ENCODE measurements at regions not wholly inside any gene's neighbourhood (a gene's known extent, or its start where the extent isn't known, plus 50 kb on each side); places are given as distances from the start of the nearest gene placed in this dataset.

- H3K9ac ChIP-seq (ENCODE audit: low read length in 5 of 5), result no peak overlapping the region
- no peaks in the 10 kb centered on the region for H3K36me3 ChIP-seq (ENCODE audit: control insufficient read depth in 5 of 5, insufficient read depth in 5 of 5, low read length in 5 of 5)
- no peak overlapping the region for H3K27ac ChIP-seq (ENCODE audit: low read depth, low read length)
- H3K27me3 ChIP-seq (ENCODE audit: control insufficient read depth in 5 of 5, insufficient read depth in 4 of 5, low read length in 5 of 5), result peaks cover 3 to 18% (median 13%) of the 10 kb centered on the region in 5 donors
- H3K9me3 ChIP-seq (ENCODE audit: control insufficient read depth in 5 of 5, low read length in 5 of 5), result peaks cover 4 to 15% (median 9%) of the 10 kb centered on the region in 5 donors
- H3K4me1 ChIP-seq (ENCODE audit: control insufficient read depth in 5 of 5, insufficient read depth in 5 of 5, low read length in 5 of 5), result no peaks in the 10 kb centered on the region
- H3K4me3 ChIP-seq (ENCODE audit: low read depth in 1 of 5, low read length in 5 of 5), result no peak overlapping the region
Measured at GRCh38 chr12:111135293-111135832, 215.0 kb upstream of the MYL2 start.

GRCh38 chr12:111130336-111130735, 210.0 kb upstream of the MYL2 start:
- H3K9ac ChIP-seq (ENCODE audit: low read length in 5 of 5), result no peak overlapping the region
- H3K27me3 ChIP-seq (ENCODE audit: control insufficient read depth in 5 of 5, insufficient read depth in 4 of 5, low read length in 5 of 5), result peaks cover 0 to 3% (median 0%) of the 10 kb centered on the region in 5 donors
- peaks cover 0 to 7% (median 0%) of the 10 kb centered on the region in 5 donors for H3K4me1 ChIP-seq (ENCODE audit: control insufficient read depth in 5 of 5, insufficient read depth in 5 of 5, low read length in 5 of 5)
- H3K4me3 ChIP-seq (ENCODE audit: low read depth in 1 of 5, low read length in 5 of 5), result no peak overlapping the region
- no peaks in the 10 kb centered on the region for H3K36me3 ChIP-seq (ENCODE audit: control insufficient read depth in 5 of 5, insufficient read depth in 5 of 5, low read length in 5 of 5)
- H3K9me3 ChIP-seq (ENCODE audit: control insufficient read depth in 5 of 5, low read length in 5 of 5), result peaks cover under 1 to 11% (median 5%) of the 10 kb centered on the region in 5 donors
- H3K27ac ChIP-seq (ENCODE audit: low read depth, low read length), result no peak overlapping the region

- Histone ChIP-seq H3K9ac (ENCODE audit: low read length in 5 of 5) (no peak overlapping the region), H3K27me3 (ENCODE audit: control insufficient read depth in 5 of 5, insufficient read depth in 4 of 5, low read length in 5 of 5) (peaks cover 0 to 3% (median under 1%) of the 10 kb centered on the region in 5 donors), H3K36me3 (ENCODE audit: control insufficient read depth in 5 of 5, insufficient read depth in 5 of 5, low read length in 5 of 5) (no peaks in the 10 kb centered on the region), H3K4me1 (ENCODE audit: control insufficient read depth in 5 of 5, insufficient read depth in 5 of 5, low read length in 5 of 5) (peaks cover 0 to 7% (median 0%) of the 10 kb centered on the region in 5 donors), H3K4me3 (ENCODE audit: low read depth in 1 of 5, low read length in 5 of 5) (no peak overlapping the region), H3K9me3 (ENCODE audit: control insufficient read depth in 5 of 5, low read length in 5 of 5) (peaks cover 0 to 8% (median 4%) of the 10 kb centered on the region in 5 donors), H3K27ac (ENCODE audit: low read depth, low read length) (no peak overlapping the region)
Measured at GRCh38 chr12:111129149-111129767, 208.9 kb upstream of the MYL2 start.

- Histone ChIP-seq H3K4me1 (ENCODE audit: control insufficient read depth in 5 of 5, insufficient read depth in 5 of 5, low read length in 5 of 5) (peaks cover 0 to 7% (median 0%) of the 10 kb centered on the region in 5 donors), H3K27ac (ENCODE audit: low read depth, low read length) (no peak overlapping the region), H3K36me3 (ENCODE audit: control insufficient read depth in 5 of 5, insufficient read depth in 5 of 5, low read length in 5 of 5) (no peaks in the 10 kb centered on the region), H3K9me3 (ENCODE audit: control insufficient read depth in 5 of 5, low read length in 5 of 5) (peaks cover 0 to 2% (median 0%) of the 10 kb centered on the region in 5 donors), H3K9ac (ENCODE audit: low read length in 5 of 5) (no peak overlapping the region), H3K4me3 (ENCODE audit: low read depth in 1 of 5, low read length in 5 of 5) (no peak overlapping the region), H3K27me3 (ENCODE audit: control insufficient read depth in 5 of 5, insufficient read depth in 4 of 5, low read length in 5 of 5) (peaks cover 0 to 3% (median 2%) of the 10 kb centered on the region in 5 donors)
Measured at GRCh38 chr12:111126331-111126730, 206.0 kb upstream of the MYL2 start.

- Histone ChIP-seq H3K27ac (ENCODE audit: low read depth, low read length) (no peak overlapping the region), H3K4me3 (ENCODE audit: low read depth in 1 of 5, low read length in 5 of 5) (no peak overlapping the region), H3K27me3 (ENCODE audit: control insufficient read depth in 5 of 5, insufficient read depth in 4 of 5, low read length in 5 of 5) (peaks cover 0 to 6% (median 3%) of the 10 kb centered on the region in 5 donors), H3K4me1 (ENCODE audit: control insufficient read depth in 5 of 5, insufficient read depth in 5 of 5, low read length in 5 of 5) (no peaks in the 10 kb centered on the region), H3K36me3 (ENCODE audit: control insufficient read depth in 5 of 5, insufficient read depth in 5 of 5, low read length in 5 of 5) (no peaks in the 10 kb centered on the region), H3K9ac (ENCODE audit: low read length in 5 of 5) (no peak overlapping the region), H3K9me3 (ENCODE audit: control insufficient read depth in 5 of 5, low read length in 5 of 5) (peaks cover 0 to 2% (median 0%) of the 10 kb centered on the region in 5 donors)
Measured at GRCh38 chr12:111124183-111124582, 203.8 kb upstream of the MYL2 start.

- H3K9me3 ChIP-seq (ENCODE audit: control insufficient read depth in 5 of 5, low read length in 5 of 5), result peaks cover 0 to 2% (median 0%) of the 10 kb centered on the region in 5 donors
- H3K4me3 ChIP-seq (ENCODE audit: low read depth in 1 of 5, low read length in 5 of 5), result no peak overlapping the region
- no peaks in the 10 kb centered on the region for H3K36me3 ChIP-seq (ENCODE audit: control insufficient read depth in 5 of 5, insufficient read depth in 5 of 5, low read length in 5 of 5)
- no peaks in the 10 kb centered on the region for H3K4me1 ChIP-seq (ENCODE audit: control insufficient read depth in 5 of 5, insufficient read depth in 5 of 5, low read length in 5 of 5)
- H3K27ac ChIP-seq (ENCODE audit: low read depth, low read length), result no peak overlapping the region
- H3K27me3 ChIP-seq (ENCODE audit: control insufficient read depth in 5 of 5, insufficient read depth in 4 of 5, low read length in 5 of 5), result peaks cover 0 to 6% (median 3%) of the 10 kb centered on the region in 5 donors
- no peak overlapping the region for H3K9ac ChIP-seq (ENCODE audit: low read length in 5 of 5)
Measured at GRCh38 chr12:111123390-111123789, 203.0 kb upstream of the MYL2 start.

- Histone ChIP-seq H3K27me3 (ENCODE audit: control insufficient read depth in 5 of 5, insufficient read depth in 4 of 5, low read length in 5 of 5) (peaks cover 0 to 6% (median 3%) of the 10 kb centered on the region in 5 donors), H3K9me3 (ENCODE audit: control insufficient read depth in 5 of 5, low read length in 5 of 5) (peaks cover 0 to 2% (median 0%) of the 10 kb centered on the region in 5 donors), H3K4me1 (ENCODE audit: control insufficient read depth in 5 of 5, insufficient read depth in 5 of 5, low read length in 5 of 5) (no peaks in the 10 kb centered on the region), H3K27ac (ENCODE audit: low read depth, low read length) (no peak overlapping the region), H3K36me3 (ENCODE audit: control insufficient read depth in 5 of 5, insufficient read depth in 5 of 5, low read length in 5 of 5) (no peaks in the 10 kb centered on the region), H3K4me3 (ENCODE audit: low read depth in 1 of 5, low read length in 5 of 5) (no peak overlapping the region), H3K9ac (ENCODE audit: low read length in 5 of 5) (no peak overlapping the region)
Measured at GRCh38 chr12:111122458-111122878, 202.1 kb upstream of the MYL2 start.

GRCh38 chr12:111121840-111122239, 201.5 kb upstream of the MYL2 start:
- H3K27me3 ChIP-seq (ENCODE audit: control insufficient read depth in 5 of 5, insufficient read depth in 4 of 5, low read length in 5 of 5), result peaks cover 0 to 6% (median 3%) of the 10 kb centered on the region in 5 donors
- no peaks in the 10 kb centered on the region for H3K36me3 ChIP-seq (ENCODE audit: control insufficient read depth in 5 of 5, insufficient read depth in 5 of 5, low read length in 5 of 5)
- peaks cover 0 to 7% (median 0%) of the 10 kb centered on the region in 5 donors for H3K9me3 ChIP-seq (ENCODE audit: control insufficient read depth in 5 of 5, low read length in 5 of 5)
- no peaks in the 10 kb centered on the region for H3K4me1 ChIP-seq (ENCODE audit: control insufficient read depth in 5 of 5, insufficient read depth in 5 of 5, low read length in 5 of 5)
- H3K27ac ChIP-seq (ENCODE audit: low read depth, low read length), result no peak overlapping the region
- H3K4me3 ChIP-seq (ENCODE audit: low read depth in 1 of 5, low read length in 5 of 5), result no peak overlapping the region
- no peak overlapping the region for H3K9ac ChIP-seq (ENCODE audit: low read length in 5 of 5)

- Histone ChIP-seq H3K4me1 (ENCODE audit: control insufficient read depth in 5 of 5, insufficient read depth in 5 of 5, low read length in 5 of 5) (no peaks in the 10 kb centered on the region), H3K9me3 (ENCODE audit: control insufficient read depth in 5 of 5, low read length in 5 of 5) (peaks cover 0 to 6% (median 0%) of the 10 kb centered on the region in 5 donors), H3K9ac (ENCODE audit: low read length in 5 of 5) (no peak overlapping the region), H3K27ac (ENCODE audit: low read depth, low read length) (no peak overlapping the region), H3K27me3 (ENCODE audit: control insufficient read depth in 5 of 5, insufficient read depth in 4 of 5, low read length in 5 of 5) (peaks cover 0 to 6% (median 3%) of the 10 kb centered on the region in 5 donors), H3K4me3 (ENCODE audit: low read depth in 1 of 5, low read length in 5 of 5) (no peak overlapping the region), H3K36me3 (ENCODE audit: control insufficient read depth in 5 of 5, insufficient read depth in 5 of 5, low read length in 5 of 5) (no peaks in the 10 kb centered on the region)
Measured at GRCh38 chr12:111120578-111120977, 200.2 kb upstream of the MYL2 start.

GRCh38 chr12:111117017-111117416, 196.6 kb upstream of the MYL2 start:
- Histone ChIP-seq H3K36me3 (ENCODE audit: control insufficient read depth in 5 of 5, insufficient read depth in 5 of 5, low read length in 5 of 5) (no peaks in the 10 kb centered on the region), H3K9me3 (ENCODE audit: control insufficient read depth in 5 of 5, low read length in 5 of 5) (peaks cover 0 to 6% (median 0%) of the 10 kb centered on the region in 5 donors), H3K4me3 (ENCODE audit: low read depth in 1 of 5, low read length in 5 of 5) (no peak overlapping the region), H3K4me1 (ENCODE audit: control insufficient read depth in 5 of 5, insufficient read depth in 5 of 5, low read length in 5 of 5) (no peaks in the 10 kb centered on the region), H3K27ac (ENCODE audit: low read depth, low read length) (no peak overlapping the region), H3K9ac (ENCODE audit: low read length in 5 of 5) (no peak overlapping the region), H3K27me3 (ENCODE audit: control insufficient read depth in 5 of 5, insufficient read depth in 4 of 5, low read length in 5 of 5) (peaks cover 0 to 6% (median 2%) of the 10 kb centered on the region in 5 donors)

All from subcutaneous abdominal adipose tissue (tissue), 5 donors.